Osteoblast (primary cell): ENCODE measurements at regions not wholly inside any gene's neighbourhood (a gene's known extent, or its start where the extent isn't known, plus 50 kb on each side); places are given as distances from the start of the nearest gene placed in this dataset.

Experiments
- DNase-seq: peaks from one replicate; pipeline ENCODE4 v3.0.0; 2011; ENCODE audit warnings: low spot score, mixed read lengths; ENCODE audit not compliant: insufficient read length; ENCODE audit errors: missing footprints
- H2AFZ ChIP-seq: 2 replicates; pipeline ENCODE4 v1.6.0; 2011; ENCODE audit warnings: mild to moderate bottlenecking, low read length
- H3K27ac ChIP-seq: 2 replicates; pipeline ENCODE4 v1.5.1; 2011; ENCODE audit warnings: mild to moderate bottlenecking, low read depth, low read length, moderate library complexity
- H3K27me3 ChIP-seq: 2 replicates; pipeline ENCODE4 v1.6.0; 2012; ENCODE audit warnings: mild to moderate bottlenecking, control low read depth, inconsistent platforms, low read length, moderate library complexity; ENCODE audit not compliant: insufficient read depth
- H3K36me3 ChIP-seq: 2 replicates; pipeline ENCODE4 v1.5.1; 2011; ENCODE audit warnings: mild to moderate bottlenecking, low read length, control low read depth, moderate library complexity; ENCODE audit not compliant: insufficient read depth
- H3K4me1 ChIP-seq: 2 replicates; pipeline ENCODE4 v1.5.1; 2011; ENCODE audit warnings: mild to moderate bottlenecking, low read length, control low read depth, moderate library complexity; ENCODE audit not compliant: insufficient read depth
- H3K4me2 ChIP-seq: 2 replicates; pipeline ENCODE4 v1.6.0; 2011; ENCODE audit warnings: mild to moderate bottlenecking, low read length; ENCODE audit not compliant: insufficient read depth
- H3K4me3 ChIP-seq: fragments of 200-600 bp; sonication (generic); 3 replicates; pipeline ENCODE4 v1.5.1; 2012; ENCODE audit warnings: mild to moderate bottlenecking, low read length, inconsistent platforms; ENCODE audit not compliant: insufficient read depth
- H3K79me2 ChIP-seq: 2 replicates; pipeline ENCODE4 v1.6.0; 2012; ENCODE audit warnings: mild to moderate bottlenecking, low read length, control low read depth, inconsistent platforms; ENCODE audit not compliant: insufficient read depth
- H3K9me3 ChIP-seq: 2 replicates; pipeline ENCODE4 v1.5.1; 2011; ENCODE audit warnings: low read depth, low read length, control low read depth
- H4K20me1 ChIP-seq: 2 replicates; pipeline ENCODE4 v1.6.0; 2012; ENCODE audit warnings: mild to moderate bottlenecking, low read length, control low read depth; ENCODE audit not compliant: insufficient read depth
- CTCF ChIP-seq: IDR thresholded peaks from 2 replicates; pipeline ENCODE4 v1.5.1; 2011; ENCODE audit warnings: mild to moderate bottlenecking, low read depth, low read length, moderate library complexity; ENCODE audit errors: extremely low read depth

GRCh38 chr10:3430501-3430900, 257.9 kb upstream of the PITRM1 start:
- no peaks in the 10 kb centered on the region for H3K27me3 ChIP-seq
- TF ChIP-seq CTCF, result no peak
- no peak overlapping the region for H3K4me2 ChIP-seq
- DNase-seq, result no peak
- no peak overlapping the region for H2AFZ ChIP-seq
- H3K4me1 ChIP-seq, result peaks cover 10% of the 10 kb centered on the region
- no peaks in the 10 kb centered on the region for H4K20me1 ChIP-seq
- no peak overlapping the region for H3K4me3 ChIP-seq
- no peak overlapping the region for H3K27ac ChIP-seq
- no peaks in the 10 kb centered on the region for H3K9me3 ChIP-seq
- H3K79me2 ChIP-seq, result no peaks in the 10 kb centered on the region
- no peaks in the 10 kb centered on the region for H3K36me3 ChIP-seq

- TF ChIP-seq CTCF, result no peak
- no peak overlapping the region for H2AFZ ChIP-seq
Observed at GRCh38 chr10:3429676-3430075, 257.1 kb upstream of the PITRM1 start.

GRCh38 chr10:3428826-3429225, 256.2 kb upstream of the PITRM1 start:
- no peaks in the 10 kb centered on the region for H4K20me1 ChIP-seq
- no peak overlapping the region for H2AFZ ChIP-seq
- H3K79me2 ChIP-seq, result no peaks in the 10 kb centered on the region
- no peak overlapping the region for H3K4me3 ChIP-seq
- H3K9me3 ChIP-seq, result no peaks in the 10 kb centered on the region
- H3K27me3 ChIP-seq, result no peaks in the 10 kb centered on the region
- peak; percentile 14 for DNase-seq
- H3K4me1 ChIP-seq, result peaks cover 10% of the 10 kb centered on the region
- no peak overlapping the region for H3K4me2 ChIP-seq
- TF ChIP-seq CTCF, result no peak
- no peak overlapping the region for H3K27ac ChIP-seq
- no peaks in the 10 kb centered on the region for H3K36me3 ChIP-seq

More at GRCh38 chr10:3429676-3430075, 257.1 kb upstream of the PITRM1 start:
- Histone ChIP-seq H3K27me3 (no peaks in the 10 kb centered on the region), H3K79me2 (no peaks in the 10 kb centered on the region), H3K27ac (no peak overlapping the region), H3K36me3 (no peaks in the 10 kb centered on the region), H3K4me3 (no peak overlapping the region), H4K20me1 (no peaks in the 10 kb centered on the region), H3K4me1 (peaks cover 10% of the 10 kb centered on the region), H3K9me3 (no peaks in the 10 kb centered on the region), H3K4me2 (no peak overlapping the region)
- DNase-seq, result peak; percentile 45

GRCh38 chr10:3427950-3428354, 255.4 kb upstream of the PITRM1 start:
- Histone ChIP-seq H3K27ac (no peak overlapping the region), H3K9me3 (no peaks in the 10 kb centered on the region), H3K79me2 (no peaks in the 10 kb centered on the region), H3K4me1 (peaks cover 10% of the 10 kb centered on the region), H2AFZ (no peak overlapping the region), H3K4me3 (no peak overlapping the region), H3K27me3 (no peaks in the 10 kb centered on the region), H4K20me1 (no peaks in the 10 kb centered on the region), H3K4me2 (no peak overlapping the region), H3K36me3 (no peaks in the 10 kb centered on the region)
- no peak for DNase-seq
- no peak for TF ChIP-seq CTCF
